Cardiac septum (tissue), 1 donor: ENCODE measurements at regions not wholly inside any gene's neighbourhood (a gene's known extent, or its start where the extent isn't known, plus 50 kb on each side); places are given as distances from the start of the nearest gene placed in this dataset.

Experiments used
- DNase-seq: peaks from one replicate; pipeline ENCODE4 v3.0.0-alpha.2; 2020; ENCODE audit warnings: low spot score
- intact Hi-C: fragments of 100-400 bp; cut with DNase I; formaldehyde crosslinking; loops from one replicate; pipeline ENCODE4 v1.14.0; 2022
- donor health status: DM: no; HTN: no; CAD: no.

DNA sequence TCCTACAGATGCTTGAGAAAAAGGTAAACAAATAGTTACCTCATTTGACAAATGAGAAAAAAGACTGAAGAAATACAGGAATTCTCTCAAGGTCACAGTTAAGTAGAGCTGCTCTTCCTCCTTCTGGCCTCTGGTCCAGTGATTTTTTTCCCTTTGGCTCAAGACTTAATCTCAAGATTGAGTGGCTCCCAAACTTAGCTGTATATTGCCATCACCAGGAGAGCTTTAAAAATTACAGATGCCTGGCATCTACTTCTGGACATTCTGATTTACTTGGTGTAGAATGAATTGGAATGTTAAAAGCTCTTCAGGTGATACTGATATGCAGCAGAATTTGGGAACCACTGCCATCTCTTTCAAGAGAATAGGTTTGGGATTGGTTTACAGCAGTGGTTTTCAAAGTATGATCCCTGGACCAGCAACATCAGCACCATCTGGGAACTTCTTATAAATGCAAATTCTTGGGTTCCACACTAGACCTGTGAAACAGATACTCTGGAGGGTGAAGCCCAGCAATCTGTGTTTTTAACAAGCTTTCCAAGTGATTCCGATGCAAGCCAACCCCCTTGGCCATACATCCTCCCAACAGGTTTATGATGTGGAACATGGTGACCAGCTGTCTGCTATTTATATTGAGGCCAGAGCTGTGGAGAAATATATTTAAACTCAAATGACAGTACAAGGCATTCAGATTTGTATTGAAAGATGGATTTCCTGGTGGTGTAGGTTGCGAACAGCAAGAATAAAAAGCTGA lies 333.0 kb upstream of the RARB start:
- intact Hi-C loops: loop anchor here (5.0 to 10.0 kb wide), 3 partner anchors 63 to 320 kb away; no protein-coding TSS in a partner anchor
- no peak for DNase-seq

DNA sequence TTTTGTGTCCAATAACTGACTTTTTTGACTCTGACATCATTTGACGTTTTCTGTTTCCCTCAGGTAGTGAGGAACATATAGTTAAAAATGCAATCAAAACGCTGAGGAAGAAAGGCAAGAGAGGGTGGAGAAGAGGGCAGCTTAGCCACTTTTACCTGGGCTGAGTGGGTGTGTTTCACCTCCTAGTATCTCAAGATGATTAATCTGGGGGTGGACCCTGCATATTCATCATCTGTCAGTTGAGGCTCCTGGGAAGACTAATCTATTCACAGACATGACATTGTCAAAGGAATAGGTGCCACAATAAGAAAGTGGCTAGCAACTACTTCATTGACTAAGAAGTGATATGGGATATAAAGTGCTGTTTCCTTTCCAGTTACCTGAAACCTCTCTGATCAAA lies 331.5 kb upstream of the RARB start:
- no peak for DNase-seq
- intact Hi-C loops: loop anchor here (5.0 to 10.0 kb wide), 3 partner anchors 64 to 322 kb away; no protein-coding TSS in a partner anchor

DNA sequence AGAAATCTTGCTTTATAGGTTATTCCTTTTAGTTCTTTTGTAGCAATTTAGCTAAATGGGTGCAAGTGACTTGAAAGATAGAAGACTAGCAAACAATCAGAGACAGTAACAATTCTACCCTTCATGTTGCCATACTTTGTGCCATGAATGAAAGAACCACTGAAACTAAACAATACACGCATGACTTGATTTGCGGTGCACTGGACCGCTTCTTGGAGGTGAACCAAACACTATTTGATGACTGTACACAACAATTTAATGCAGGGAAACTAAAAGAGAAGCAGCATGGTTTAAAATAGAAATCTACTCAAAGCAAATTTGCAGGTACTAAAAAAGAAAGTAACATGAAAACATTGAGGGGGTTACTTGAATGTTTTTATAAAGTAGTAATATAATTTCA lies 331.0 kb upstream of the RARB start:
- no peak for DNase-seq
- intact Hi-C loops: loop anchor here (5.0 to 10.0 kb wide), 3 partner anchors 65 to 322 kb away; no protein-coding TSS in a partner anchor

DNA sequence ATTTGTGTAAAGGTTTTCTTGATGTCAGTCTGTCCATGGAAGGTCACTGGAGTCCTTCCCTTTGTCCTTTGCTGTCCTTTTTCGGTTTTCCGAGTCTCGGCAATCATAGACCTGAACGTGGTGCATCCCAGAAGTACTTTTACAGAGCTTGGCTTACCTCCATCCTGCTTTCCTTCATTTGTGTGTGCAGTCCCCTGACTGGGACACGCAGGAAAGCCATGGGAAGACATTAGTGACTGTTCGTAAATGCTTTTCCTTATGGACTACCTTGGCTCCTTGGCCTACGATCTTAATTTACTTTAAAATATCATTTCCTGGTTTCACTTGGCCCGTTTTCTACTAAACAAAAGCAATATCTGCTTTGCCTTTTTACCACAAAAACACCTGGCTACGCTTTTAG lies 328.4 kb upstream of the RARB start:
- DNase-seq: no peak
- intact Hi-C loops: loop anchor here (5.0 to 10.0 kb wide), 3 partner anchors 67 to 325 kb away; no protein-coding TSS in a partner anchor

DNA sequence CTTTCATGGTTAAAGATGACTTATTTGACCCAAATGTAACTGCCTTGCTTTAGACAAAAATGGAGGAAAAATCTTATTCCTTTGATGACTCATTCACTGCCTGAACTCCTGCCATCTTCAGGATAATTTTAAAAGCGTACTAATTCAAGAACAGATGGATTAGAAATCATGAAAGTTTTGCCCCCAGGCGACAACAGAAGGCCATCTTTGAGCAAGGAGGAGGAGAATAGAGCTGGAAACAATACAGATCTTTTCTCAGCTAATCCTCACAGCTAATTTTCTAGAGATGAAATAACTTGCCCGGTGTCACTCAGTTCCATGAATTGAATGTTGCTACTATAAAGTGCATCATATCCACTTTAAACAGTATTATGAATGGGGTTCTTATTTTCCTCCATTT lies 324.7 kb upstream of the RARB start:
- intact Hi-C loops: no loop called here
- no peak for DNase-seq

DNA sequence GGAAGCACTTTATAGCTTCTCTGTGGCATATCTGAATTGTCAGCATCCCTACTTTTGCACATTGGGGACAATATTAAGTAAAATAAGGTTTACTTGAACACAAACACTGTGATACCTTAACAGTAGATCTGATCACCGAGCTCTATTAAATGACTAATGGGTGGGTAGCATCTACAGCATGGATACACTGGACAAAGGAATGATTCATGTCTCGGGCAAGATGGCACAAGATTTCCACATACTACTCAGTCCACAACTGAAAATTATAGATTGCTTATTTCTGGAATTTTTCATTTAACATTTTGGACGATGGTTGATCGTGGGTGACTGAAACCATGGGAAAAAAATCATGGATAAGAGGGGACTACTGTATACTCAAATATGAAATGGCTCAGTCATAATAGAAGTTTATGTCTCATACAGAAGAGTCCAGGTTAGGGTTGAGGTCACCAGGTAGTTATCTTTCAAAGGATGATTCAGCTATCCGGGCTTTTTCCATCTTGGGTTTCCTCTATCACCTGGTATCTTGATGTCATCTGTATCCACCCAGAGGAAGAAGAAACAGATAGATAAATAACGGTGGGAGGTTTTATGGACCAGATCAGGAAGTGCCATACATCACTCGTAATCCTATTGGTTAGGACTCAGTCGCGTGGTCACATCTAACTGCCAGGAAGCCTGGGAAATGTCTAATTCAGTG lies 320.0 kb upstream of the RARB start:
- no peak for DNase-seq
- intact Hi-C loops: no loop called here

DNA sequence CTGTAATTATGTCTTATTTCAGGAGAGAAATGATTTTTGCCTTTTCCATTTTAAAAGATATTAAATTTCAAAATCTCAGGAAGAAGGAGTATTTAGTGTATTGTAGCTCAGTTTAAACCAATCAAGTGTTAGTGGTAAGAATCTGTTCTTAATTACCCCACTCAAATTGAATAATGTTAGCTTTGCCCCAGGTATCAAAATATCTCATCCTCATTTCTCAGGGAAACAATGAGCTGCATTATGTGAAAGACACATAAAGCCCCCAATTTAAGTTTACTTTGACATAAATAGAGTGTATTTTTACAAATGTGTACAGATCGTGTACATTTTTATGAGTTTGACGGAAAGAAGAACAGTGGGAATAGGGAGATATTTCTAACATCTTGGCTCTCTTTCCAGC lies 317.4 kb upstream of the RARB start:
- intact Hi-C loops: no loop called here
- no peak for DNase-seq

DNA sequence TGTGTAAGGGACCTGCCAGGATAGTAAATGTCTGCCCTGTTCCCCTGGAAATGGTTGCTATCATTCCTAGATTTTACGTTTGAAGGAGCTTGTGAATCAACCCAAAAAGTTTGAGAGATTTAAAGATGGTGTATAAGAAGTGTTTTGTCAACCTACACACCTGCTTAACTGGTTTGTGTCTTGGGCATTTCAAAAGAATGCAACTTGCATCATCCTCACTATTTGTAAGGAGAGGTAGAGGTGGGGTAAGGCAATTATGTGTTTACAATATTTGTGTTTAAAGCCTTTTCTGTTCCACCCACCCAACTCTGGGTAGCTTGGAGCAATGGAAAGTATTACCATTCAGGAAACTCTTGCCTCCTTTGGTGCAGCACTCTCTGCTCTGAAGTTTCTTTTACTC lies 314.2 kb upstream of the RARB start:
- no peak for DNase-seq
- intact Hi-C loops: no loop called here

DNA sequence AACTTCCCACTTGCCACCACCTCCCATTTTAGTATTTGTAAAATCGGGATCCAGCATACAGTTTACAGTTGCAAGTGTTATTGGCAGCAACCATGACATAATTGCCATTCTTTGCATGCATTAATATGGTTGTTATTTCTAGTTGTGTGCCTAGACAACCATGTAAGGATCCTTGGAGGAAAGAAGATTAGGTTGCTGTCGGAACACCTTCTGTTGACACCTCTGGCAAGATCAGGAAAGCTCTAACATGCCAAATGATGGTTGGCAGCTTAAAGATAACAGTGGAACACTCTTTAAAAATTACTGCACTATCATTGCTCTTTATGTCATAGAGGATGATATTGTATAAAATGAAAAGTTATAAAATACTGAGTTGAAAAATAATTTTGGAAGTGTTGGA lies 313.5 kb upstream of the RARB start:
- intact Hi-C loops: no loop called here
- DNase-seq: no peak

DNA sequence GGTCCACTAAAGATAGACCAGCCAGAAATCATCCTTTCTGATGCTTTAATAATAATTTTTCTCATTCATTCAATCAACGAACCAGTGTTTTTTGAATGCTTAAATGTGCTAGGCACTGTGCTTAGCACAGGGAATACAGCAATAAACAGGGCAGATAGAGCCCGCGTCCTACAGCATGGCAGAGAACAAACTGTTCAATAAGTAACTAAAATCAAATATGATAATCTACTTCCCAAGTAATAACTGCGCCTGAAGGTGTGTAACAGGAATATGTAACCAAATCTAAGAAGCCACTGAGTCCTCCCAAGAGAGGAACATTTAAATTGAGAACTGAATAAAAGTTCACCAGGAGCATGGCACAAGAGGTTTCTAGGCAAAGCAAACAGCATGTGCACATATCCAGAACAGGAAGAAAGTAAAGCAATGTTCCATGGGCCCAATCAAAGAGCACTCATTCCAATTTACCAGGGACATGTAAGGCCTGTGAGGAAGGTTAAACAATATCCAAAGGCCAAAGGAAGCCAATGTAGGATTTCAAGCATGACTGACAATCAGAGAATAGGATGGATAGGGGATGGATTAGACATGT lies 311.0 kb upstream of the RARB start:
- intact Hi-C loops: no loop called here

DNA sequence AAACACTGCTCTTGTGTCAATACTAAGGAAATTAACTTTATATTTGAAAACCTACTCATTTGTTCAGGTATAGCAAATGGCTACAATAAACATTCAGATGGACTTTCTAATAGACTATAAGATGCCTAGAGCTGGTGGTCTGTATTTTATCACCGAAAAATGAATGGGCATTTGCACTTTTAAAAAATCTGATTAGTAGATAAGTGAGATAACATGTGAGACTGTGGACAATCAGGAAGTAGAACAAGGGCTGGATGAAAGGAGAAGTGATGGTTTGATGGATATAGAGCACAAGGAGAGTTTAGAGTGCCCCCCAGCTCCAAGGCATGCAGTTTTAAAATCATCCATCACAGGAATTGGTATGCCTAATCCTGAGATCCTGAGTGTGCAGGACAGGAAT lies 308.4 kb upstream of the RARB start:
- DNase-seq: no peak
- intact Hi-C loops: no loop called here

More for the DNA sequence above, 311.0 kb upstream of the RARB start:
- DNase-seq: no peak

DNA sequence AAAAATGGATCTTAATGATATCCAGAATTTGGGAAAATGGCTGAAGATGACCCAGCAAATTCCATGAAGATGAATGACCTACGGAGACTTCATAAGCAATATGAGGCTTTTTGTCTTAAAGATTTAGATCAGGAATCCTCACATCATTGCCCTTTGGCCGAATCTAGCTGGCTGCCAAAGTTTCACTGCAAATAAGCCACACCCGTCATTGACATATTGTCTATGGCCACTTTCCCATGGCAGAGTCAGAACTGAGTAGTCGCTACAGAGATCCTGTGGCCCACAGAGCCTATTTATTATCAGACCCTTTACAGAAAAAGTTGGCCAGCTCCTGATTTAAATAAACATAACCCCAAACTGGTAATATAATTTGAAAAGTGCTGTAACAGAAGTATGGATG lies 307.4 kb upstream of the RARB start:
- intact Hi-C loops: no loop called here
- DNase-seq: no peak

DNA sequence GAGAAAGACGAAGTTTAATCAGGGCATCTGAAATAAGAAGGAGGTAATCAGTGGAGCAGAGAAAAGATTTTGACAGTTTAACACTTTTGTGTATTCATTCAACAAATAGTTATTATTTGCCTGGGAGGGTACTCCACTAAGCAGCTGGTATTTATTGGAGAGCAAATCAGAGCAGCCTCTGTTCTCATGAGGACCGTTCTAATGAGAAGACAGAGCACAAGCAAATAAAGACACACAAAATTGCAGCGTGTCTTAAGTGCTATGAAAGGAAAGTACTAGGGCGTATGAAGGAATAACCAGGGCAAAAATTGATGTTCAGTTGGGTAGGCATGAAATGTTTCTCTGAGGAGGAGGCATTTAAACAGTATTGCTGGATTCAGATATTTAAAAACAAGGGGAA lies 302.9 kb upstream of the RARB start:
- DNase-seq: no peak
- intact Hi-C loops: no loop called here

DNA sequence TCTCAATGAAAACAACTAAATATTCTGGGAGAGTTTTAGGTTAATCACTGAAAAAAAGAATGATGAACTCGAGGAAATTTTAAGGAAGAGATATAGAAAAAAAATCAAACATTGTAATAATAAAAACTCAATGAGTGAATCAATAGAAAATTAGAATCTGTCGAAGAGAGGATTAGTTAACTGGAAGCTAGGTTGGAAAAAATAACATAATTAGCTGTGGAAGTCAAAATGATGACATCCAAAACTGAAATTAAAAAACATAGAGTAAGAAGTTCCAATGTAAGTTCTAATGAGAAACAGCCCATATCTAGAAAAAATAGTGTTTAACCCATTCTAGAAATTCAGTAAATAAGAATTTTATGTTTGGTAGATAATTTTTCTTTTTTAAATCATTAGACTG lies 299.3 kb upstream of the RARB start:
- DNase-seq: no peak
- intact Hi-C loops: no loop called here

DNA sequence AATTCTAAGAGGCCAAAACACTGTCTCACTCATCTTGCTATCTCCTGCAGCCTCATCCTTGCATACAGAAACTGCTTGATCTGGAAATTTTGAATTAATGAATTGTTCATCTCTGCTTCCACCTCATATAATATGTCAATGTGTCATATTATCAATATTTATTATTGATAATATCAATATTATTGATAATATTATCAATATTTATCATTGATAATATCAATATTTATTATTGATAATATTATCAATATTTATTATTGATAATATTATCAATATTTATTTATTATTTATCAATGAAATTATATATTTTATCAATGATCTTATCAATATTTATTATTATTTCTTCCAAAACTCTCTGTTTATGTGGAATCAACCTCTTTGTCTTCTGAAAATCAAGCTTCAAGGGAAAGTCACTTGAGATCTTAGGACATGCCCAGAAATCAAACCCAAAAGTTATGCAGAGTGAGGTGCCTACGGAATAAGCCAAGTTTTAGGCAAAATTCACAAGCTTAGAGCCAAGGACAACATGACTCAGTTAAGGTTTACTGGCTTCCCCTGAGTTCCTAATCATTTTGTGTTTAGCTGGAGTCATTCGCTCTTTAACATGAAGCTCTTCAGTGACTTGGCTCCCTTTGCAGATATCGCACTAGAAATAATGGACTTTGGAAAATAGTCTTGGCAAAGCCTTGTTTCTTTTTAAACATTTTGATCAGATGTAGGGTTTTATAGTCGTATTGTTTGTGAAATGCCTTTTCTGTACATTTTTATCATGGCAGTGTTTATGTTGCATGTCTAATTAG lies 297.1 kb upstream of the RARB start:
- intact Hi-C loops: no loop called here
- no peak for DNase-seq

DNA sequence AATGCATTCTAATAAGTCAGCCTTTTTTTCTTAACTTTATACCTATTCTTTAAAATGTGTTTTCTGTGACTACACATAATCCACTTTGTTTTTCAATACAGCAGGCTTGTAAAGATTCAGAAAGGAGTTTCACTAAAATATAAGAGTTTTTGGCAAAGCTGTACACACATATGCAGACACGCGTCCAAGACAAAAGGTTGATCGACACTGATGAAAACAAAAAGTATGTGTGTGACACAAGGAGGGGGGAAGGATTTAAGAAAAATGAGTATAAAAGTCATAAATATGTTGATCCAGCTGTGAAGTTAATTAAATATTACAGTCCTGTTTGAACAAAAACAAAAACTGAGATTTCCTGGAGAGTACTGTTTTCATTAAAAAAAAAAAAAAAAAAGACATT lies 294.5 kb upstream of the RARB start:
- DNase-seq: no peak
- intact Hi-C loops: no loop called here

DNA sequence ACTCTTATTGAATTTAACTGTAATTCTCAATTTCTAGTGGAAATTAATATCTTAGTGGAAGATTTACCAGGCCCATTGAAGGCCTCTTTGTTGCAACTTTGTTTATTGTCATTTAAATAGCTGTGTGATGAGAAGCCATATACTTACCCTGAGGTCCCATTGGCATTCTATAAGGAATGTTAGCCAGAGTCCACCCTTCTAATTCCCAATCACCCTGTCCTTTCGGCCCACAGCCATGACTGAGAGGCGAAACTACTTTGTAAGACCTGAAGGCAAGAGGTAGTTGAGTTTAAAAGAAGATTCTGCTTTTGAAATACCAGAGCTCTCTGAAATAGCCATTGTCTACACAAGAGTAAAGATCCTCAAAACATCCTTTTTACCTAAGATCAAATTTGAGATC lies 290.5 kb upstream of the RARB start:
- DNase-seq: no peak
- intact Hi-C loops: no loop called here

DNA sequence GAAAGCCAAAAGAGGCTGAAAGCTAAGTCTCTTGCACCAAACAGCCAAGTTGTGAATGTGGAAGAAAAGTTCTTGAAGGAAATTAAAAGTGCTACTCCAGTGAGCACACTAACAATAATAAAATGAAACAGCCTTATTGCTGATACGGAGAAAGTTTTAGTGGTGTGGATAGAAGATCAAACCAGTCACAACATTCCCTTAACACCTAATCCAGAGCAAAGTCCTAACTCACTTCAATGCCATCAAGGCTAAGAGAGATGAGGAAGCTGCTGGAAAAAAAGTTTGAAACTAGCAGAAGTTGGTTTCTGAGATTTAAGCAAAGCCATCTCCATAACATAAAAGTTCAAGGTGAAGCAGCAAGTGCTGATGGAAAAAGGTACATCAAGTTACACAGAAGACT lies 288.8 kb upstream of the RARB start:
- intact Hi-C loops: no loop called here
- DNase-seq: no peak

DNA sequence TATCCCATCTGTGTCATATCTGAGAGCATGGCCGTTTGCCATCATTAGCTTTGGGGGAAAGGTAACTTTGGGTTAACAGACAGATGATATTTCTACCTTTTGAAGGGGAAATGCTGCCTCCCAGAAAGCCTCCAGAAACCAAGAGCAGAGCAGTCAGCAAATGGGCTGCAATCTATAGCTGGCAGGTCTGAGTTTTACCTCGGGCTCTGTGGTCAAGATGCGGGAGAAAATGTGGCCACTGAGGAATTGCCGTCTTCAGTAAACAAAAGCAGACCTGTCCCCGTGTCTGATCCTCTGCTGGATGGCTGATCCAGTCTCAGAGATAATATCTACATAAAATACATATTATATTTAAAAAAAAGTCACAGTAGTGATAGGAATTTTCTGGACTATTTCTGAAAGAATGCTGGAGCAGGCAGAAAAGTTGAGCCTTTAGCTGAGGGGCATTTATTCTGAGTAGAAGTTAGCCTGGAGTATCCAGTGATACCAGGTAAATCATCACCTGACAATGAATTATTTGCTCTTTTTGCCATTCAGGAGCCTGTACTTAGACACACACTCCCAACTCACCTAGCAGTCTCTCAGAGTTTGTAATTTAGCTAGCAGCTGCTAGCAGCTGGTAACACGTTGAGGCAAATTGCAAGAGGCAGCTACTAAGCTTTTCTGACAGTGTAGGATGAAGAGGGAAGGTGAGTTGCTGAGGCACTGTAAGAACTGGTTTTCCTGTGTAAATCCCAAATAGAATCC lies 285.3 kb upstream of the RARB start:
- no peak for DNase-seq
- intact Hi-C loops: no loop called here
